NOMO-1 treated with DMSO at 0.1 percent for 48 hours (cell line): ENCODE measurements at regions not wholly inside any gene's neighbourhood (a gene's known extent, or its start where the extent isn't known, plus 50 kb on each side); places are given as distances from the start of the nearest gene placed in this dataset.
"Not testable (repeated sequence)": the region's sequence is repeated elsewhere in the genome, so short reads cannot be mapped to it uniquely, and the experiment has no call there.

Source experiments
- DNase-seq: peaks from one replicate; lab custom pipeline; 2025; ENCODE audit not compliant: unreplicated experiment; lab: John Stamatoyannopoulos, UW

DNA sequence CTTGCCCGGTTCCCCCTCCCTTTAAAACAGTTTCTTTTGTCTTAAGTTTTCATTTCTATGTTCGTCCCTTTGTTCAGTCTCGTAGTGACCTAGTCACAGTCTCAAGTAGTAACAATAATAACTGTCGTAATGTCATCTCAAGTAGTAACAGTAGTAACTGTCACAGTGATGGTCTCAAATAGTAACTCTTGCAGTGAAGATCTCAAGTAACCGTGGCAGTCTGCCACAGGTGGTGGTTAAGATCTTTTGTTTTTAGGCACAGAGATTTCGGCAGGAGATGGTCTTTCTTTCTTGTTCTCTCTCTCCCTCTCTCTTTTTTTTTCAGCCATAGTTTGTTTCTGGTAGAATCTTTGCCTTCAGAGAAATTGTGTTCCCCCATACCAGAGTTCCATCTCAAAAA, 656.0 kb upstream of the SGO1 start:
- no peak for DNase-seq

DNA sequence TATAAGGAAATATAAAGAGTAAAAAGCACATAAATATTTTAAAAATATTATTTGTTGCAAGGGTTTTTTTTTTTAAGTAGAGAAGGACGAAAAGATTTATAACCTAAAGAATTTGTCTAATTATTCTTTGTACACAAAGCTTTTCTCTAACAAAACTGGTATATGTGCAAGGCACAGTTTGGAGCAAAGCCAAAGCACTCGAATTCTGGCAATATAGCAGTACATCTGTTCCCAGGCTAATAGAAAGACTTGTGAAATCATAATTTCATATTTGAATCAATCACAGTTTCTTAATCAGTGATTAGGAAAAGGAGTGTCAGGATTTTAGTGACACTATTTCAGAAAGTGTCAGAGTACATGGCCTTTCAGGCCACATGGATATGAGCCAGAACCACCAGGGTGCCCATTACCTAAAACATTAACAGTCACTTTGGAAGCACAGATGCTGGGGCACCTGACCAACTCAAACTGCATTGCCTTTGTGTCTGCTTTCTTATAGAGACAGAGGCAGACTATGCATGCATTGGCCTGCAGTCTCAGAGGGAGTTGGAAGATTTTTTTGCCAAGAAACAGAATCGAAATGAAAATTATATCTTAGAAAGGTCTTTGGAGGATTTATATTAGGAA, 651.8 kb upstream of the SGO1 start:
- no peak for DNase-seq

DNA sequence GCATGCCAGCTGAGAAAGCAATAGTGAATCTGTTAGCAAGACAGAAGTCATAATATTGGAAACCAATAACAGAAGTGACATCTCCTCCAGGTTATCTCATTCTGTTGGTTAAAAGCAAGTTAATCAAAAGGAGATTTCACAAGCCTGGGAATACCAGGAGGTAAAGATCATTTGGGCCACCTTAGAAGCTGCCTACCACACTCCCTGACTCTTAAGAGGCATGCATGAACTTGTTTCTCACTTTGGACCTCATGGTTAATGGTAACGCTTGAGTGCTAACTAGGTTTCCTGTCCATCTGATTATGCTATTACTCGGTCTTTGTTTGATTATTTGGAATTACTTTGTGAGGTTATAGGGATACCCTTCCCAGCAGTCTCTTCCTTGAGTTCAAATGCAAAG, 650.8 kb upstream of the SGO1 start:
- DNase-seq = no peak

- no peak for DNase-seq
These were observed 647.0 kb upstream of the SGO1 start for GRCh38 chr3:20832963-20833362.

DNA sequence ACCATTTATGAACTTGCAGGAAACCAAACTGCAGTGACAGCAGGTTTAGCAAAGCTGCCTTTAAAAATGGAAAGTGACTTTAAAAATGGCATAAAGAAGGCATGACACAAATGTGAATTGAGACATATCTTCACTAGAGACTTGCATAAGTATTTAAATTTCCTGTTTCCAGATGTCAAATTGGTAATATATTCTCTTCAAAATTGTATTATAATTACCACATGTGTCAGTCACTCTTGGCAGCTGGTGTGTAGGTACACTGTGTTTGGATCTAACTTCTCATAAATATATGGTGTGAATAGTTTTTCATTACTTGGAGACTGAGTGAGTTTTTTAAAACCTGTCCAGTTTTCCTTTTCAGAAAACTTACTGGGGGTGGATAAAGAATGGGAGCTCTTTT, 636.2 kb upstream of the SGO1 start:
- no peak for DNase-seq

DNA sequence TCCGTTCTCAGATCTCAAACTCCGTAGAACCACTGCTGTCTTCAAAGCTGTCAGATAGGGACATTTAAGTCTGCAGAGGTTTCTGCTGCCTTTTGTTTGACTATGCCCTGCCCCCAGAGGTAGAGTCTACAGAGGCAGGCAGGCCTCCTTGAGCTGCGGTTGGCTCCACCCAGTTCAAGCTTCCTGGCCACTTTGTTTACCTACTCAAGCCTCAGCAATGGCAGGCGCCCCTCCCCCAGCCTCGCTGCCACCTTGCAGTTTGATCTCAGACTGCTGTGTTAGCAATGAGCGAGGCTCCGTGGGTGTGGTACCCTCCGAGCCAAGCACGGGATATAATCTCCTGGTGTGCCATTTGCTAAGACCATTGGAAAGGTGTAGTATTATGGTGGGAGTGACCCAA, 634.9 kb upstream of the SGO1 start:
- DNase-seq = not testable (repeated sequence)

DNA sequence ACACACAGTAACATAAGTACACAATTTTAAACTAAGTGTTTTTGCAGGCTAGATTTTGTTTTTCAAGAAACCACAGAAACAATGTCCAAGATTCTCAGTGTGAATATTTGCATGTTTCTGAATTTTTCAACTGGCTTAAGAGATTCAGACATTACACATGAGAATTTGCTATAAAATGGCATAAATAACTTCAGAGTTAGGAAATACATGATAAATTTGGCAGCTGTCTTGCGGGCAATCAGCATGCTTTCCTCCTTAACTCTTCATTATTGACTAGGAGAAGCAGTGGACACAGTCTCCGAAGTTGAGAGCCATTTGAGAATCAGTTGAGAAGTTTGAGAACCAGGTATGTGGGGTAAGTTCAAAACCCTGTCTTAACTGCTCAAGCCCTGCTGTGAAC, 625.6 kb upstream of the SGO1 start:
- no peak for DNase-seq

DNA sequence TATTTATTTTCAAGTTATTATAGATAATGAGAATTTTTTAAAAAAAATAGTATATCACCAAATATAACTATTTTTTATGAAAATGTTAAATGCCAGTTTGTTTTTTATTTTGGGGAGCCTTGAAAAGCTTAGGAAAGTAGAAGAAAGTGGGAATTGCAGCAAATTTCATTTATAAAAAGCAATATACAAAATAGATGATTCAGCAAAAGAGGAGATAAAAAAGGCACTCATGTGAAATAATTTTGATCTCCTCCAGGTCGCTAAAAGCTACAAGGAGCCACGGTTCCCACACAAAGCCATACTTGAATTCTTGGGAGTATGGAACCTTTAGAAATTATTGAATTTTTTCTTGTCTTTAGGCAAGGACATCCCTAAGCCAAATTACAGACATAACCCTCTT, 625.0 kb upstream of the SGO1 start:
- DNase-seq = no peak

GRCh38 chr3:20810555-20810954, 624.5 kb upstream of the SGO1 start:
- no peak for DNase-seq

GRCh38 chr3:20809356-20809755, 623.4 kb upstream of the SGO1 start:
- no peak for DNase-seq

- no peak for DNase-seq
These were observed 622.9 kb upstream of the SGO1 start for GRCh38 chr3:20808864-20809263.

DNA sequence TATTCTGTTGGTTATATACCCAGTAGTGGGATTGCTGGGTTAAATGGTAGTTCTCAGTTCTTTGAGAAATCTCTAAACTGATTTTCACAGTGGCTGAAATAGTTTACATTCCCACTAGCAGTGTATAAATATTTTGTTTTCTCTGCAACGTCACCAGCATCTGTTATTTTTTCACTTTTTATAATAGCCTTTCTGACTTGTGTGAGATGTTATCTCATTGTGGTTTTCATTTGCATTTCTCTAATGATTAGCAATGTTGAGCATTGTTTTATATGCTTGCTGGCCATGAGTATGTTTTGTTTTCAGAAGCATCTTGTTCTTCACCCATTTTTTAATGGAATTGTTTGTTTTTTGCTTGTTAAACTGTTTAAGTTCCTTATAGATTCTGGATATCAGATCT, 612.7 kb upstream of the SGO1 start:
- no peak for DNase-seq

DNA sequence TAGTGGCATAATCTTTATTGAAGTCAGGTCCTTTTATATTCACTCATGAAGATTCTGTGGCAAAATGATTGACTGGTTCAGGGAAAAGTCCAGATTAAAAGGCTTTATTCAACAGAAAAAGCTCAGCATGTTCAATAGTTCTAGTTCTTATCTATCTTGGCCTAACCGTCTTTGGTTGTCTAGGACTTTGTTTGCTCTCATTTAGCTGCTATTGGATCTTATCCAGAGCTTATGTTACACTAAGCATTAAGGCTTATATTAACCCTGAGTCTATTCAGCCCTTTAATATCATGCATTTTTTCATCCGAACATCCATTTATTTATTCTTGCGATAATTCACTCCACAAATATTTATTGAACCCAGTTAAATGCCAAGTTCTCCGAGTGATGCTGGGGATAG, 601.0 kb upstream of the SGO1 start:
- DNase-seq = no peak

GRCh38 chr3:20776692-20777091, 590.7 kb upstream of the SGO1 start:
- no peak for DNase-seq

GRCh38 chr3:20776286-20776685, 590.3 kb upstream of the SGO1 start:
- DNase-seq = no peak

DNA sequence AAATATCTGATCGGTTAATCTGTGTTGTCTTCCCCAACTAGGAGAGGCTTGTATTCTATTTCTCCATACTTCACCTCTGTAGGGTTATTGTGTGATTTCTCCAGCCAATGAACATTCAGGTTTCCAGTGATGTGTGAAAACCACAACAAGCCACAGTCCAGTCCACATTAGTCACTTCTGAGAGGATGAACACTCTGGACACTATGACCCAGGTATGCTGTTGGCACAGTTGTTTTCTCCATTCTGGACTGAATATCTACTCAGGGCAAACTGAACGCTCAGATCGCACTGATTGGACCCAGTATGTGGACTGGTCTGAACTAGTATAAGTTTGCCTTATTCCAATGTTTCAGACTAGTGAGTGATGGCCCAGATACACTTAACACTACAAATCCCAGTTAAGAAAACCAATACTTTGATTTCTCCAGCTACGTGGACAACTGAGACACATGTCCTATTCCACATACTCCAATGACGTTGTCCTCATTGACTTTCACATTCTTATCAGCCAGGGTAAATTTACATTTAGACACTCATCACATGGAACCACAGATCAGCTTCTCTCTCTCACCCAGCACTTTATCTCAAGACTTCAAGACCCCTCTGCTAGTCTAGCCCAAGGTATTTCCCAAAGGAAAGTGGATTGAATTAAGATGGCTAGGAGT, 587.4 kb upstream of the SGO1 start:
- no peak for DNase-seq

DNA sequence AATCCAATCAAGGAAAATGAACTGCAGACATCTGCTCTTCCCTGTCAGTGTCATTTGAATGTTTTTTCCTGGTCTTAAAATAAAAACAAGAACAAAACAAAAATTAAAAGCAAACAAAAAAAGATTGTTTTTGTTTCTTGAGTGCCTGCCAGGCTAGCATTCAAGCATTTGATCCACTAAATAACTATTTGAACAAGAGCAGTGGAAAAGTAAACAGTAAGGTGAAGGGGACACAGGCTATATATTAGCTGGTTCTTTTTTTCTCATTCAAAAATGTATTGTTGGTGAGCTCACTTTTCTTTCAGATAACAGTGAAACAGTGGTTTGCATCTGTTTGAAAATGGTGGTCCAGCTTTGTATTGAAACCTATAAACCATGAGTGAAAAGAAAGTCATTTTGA, 586.9 kb upstream of the SGO1 start:
- no peak for DNase-seq

GRCh38 chr3:20769430-20769829, 583.4 kb upstream of the SGO1 start:
- DNase-seq = no peak

DNA sequence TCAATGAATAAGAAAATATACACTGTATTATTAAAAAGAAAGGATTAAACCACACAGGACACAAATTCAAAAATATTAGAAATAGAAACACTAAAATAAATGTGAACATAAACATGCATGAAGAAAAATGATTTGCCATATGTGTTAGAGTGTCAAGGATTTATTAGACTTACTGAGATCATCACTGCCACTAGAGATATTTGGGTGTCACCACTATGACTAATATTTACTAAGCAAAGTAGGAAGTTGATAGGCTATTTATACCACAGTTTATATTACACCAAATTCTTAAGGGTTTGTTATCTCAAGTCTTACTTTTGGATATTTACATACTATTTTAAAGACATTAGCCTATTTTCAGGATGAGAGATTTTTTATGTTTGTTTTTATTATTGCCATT, 575.0 kb upstream of the SGO1 start:
- no peak for DNase-seq

- DNase-seq = no peak
These were observed 566.4 kb upstream of the SGO1 start for GRCh38 chr3:20752416-20752815.

- DNase-seq = no peak
These were observed 565.3 kb upstream of the SGO1 start for GRCh38 chr3:20751296-20751695.

- DNase-seq = no peak
These were observed 561.7 kb upstream of the SGO1 start for GRCh38 chr3:20747741-20748140.
